Ovary (tissue), 7 donors: ENCODE measurements at regions not wholly inside any gene's neighbourhood (a gene's known extent, or its start where the extent isn't known, plus 50 kb on each side); places are given as distances from the start of the nearest gene placed in this dataset.

Experiments used
- DNase-seq, 5 donors: peaks; one replicate each; pipeline ENCODE4 v3.0.0-alpha.2; 2019 to 2020
- H3K27ac ChIP-seq, 2 donors: fragments of 200-600 bp; one replicate each; pipeline versions ENCODE4 v1.5.1 to v1.8.0; 2019 to 2022
- H3K27me3 ChIP-seq: fragments of 200-600 bp; one replicate; pipeline ENCODE4 v1.8.0; 2022
- H3K36me3 ChIP-seq: fragments of 200-600 bp; sonication (generic); one replicate; pipeline ENCODE4 v1.5.1; 2019
- H3K4me1 ChIP-seq: one replicate; pipeline ENCODE4 v1.8.1; 2013; ENCODE audit warnings: mild to moderate bottlenecking, moderate library complexity; ENCODE audit not compliant: insufficient read depth
- H3K4me3 ChIP-seq: fragments of 200-600 bp; sonication (generic); one replicate; pipeline ENCODE4 v1.5.1; 2017
- H3K9me3 ChIP-seq, 2 donors: fragments of 200-600 bp in 1 of 2; sonication (generic) in 1 of 2; one replicate each; pipeline versions ENCODE4 v1.5.1 to v1.8.1; 2013 to 2019; ENCODE audit warnings: mild to moderate bottlenecking in 1 of 2, moderate library complexity in 1 of 2
- CTCF ChIP-seq, 3 donors: fragments of 450-650 bp in 2 of 3; fragments of 200-600 bp in 1 of 3; IDR thresholded peaks; one replicate each; pipeline versions ENCODE4 v1.5.1 to v1.8.0; 2016 to 2022; ENCODE audit warnings: antibody characterized with exemption in 3 of 3, mild to moderate bottlenecking in 1 of 3
- EP300 ChIP-seq: sonication (generic); formaldehyde crosslinking; IDR thresholded peaks from one replicate; pipeline ENCODE4 v1.6.1; 2017; ENCODE audit warnings: antibody characterized with exemption
- POLR2A ChIP-seq: fragments of 450-650 bp; IDR thresholded peaks from one replicate; pipeline ENCODE4 v1.6.1; 2017; ENCODE audit warnings: antibody characterized with exemption, mild to moderate bottlenecking, moderate library complexity
- WGBS, 3 donors: extraction: QIAGEN DNeasy Blood & Tissue Kit in 1 of 3; methylation state at CpG; one replicate each; pipeline versions ENCODE4 v1.1.5 to v1.1.7; 2013 to 2017; 5-methylcytosine and 5-hydroxymethylcytosine counted together
- intact Hi-C, 4 donors: fragments of 100-400 bp; cut with DNase I; formaldehyde crosslinking; loops; one replicate each; pipeline versions ENCODE4 v1.11.0 to v1.15.1; 2022 to 2023
- donor health status: DM: no; HTN: no; CAD: no; lungs with moderate emphysema.
- donor health status: DM: no; HTN: no; CAD: no.
- donor health status: Bipolar disorder and iron deficiency.
- donor health status: DM: no; HTN: no; CAD: no.
- donor health status: DM: yes; HTN: yes; CAD: no.

DNA sequence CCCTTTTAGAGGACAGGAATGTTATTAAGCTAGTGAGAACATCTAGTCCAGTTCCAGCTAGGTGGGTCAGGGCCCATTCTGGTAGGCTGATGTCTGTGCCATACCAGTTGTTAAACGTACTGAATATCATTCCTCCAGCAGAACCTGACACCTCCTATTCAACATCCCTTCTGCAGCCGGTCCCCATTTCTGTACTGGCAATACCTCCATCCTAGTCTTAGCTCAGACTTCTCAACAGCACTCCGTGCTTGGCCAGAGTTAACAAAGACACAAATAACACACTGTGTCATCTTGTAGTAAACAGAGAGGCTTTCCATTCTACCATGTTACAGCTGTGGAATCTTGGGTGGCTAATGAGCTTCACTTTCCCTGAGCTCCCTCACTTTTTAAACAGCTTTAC lies 94.3 kb upstream of the PDE3A start:
- Histone ChIP-seq H3K4me1 (no peaks in the 10 kb centered on the region), H3K36me3 (no peaks in the 10 kb centered on the region), H3K9me3 (no peaks in the 10 kb centered on the region), H3K4me3 (no peak overlapping the region), H3K27me3 (no peaks in the 10 kb centered on the region), H3K27ac (no peak overlapping the region)
- intact Hi-C loops = no loop called here
- TF ChIP-seq POLR2A (no peak), EP300 (no peak), CTCF (IDR thresholded peaks at IDR 0.05) (no peak)
- 61 to 72% (median 62%) methylated on average over 3 of the region's 3 CpGs for WGBS, 3 donors
- DNase-seq = no peak

GRCh38 chr12:20278276-20278675 lies 90.1 kb upstream of the PDE3A start:
- intact Hi-C loops = no loop called here
- Histone ChIP-seq H3K36me3 (no peaks in the 10 kb centered on the region), H3K4me1 (no peaks in the 10 kb centered on the region), H3K9me3 (no peaks in the 10 kb centered on the region), H3K4me3 (no peak overlapping the region), H3K27ac (no peak overlapping the region), H3K27me3 (no peaks in the 10 kb centered on the region)
- WGBS, 3 donors = 88 to 92% (median 89%) methylated on average over 4 of the region's 4 CpGs
- DNase-seq = no peak
- TF ChIP-seq CTCF (IDR thresholded peaks at IDR 0.05) (no peak), EP300 (no peak), POLR2A (no peak)

DNA sequence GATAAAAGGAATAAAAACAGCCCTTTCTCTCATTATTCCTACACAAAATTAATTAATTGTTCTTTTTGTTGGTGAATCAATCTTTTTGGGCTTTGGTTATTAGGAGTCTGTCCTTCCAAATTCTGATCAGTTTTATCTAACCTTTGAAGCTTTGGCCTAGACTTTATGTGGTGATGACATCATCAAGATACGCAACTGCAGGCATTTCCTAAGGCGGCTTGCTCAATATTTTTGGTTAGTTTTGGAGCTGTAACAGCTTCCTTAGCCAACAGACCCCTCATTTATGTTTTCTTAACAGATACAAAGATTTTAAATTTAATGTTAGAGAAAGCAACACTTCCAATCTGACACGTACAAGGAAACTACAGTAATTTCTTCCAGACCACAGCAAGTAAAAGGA lies 87.8 kb upstream of the PDE3A start:
- intact Hi-C loops = no loop called here
- H3K27me3 ChIP-seq = no peaks in the 10 kb centered on the region
- H3K36me3 ChIP-seq = no peaks in the 10 kb centered on the region
- no peak overlapping the region for H3K27ac ChIP-seq
- TF ChIP-seq POLR2A (no peak), CTCF (IDR thresholded peaks at IDR 0.05) (no peak), EP300 (no peak)
- no peak overlapping the region for H3K4me3 ChIP-seq
- no peaks in the 10 kb centered on the region for H3K4me1 ChIP-seq
- DNase-seq = no peak
- H3K9me3 ChIP-seq = no peaks in the 10 kb centered on the region
- 55 to 89% (median 87%) methylated on average over 3 of the region's 3 CpGs for WGBS, 3 donors

DNA sequence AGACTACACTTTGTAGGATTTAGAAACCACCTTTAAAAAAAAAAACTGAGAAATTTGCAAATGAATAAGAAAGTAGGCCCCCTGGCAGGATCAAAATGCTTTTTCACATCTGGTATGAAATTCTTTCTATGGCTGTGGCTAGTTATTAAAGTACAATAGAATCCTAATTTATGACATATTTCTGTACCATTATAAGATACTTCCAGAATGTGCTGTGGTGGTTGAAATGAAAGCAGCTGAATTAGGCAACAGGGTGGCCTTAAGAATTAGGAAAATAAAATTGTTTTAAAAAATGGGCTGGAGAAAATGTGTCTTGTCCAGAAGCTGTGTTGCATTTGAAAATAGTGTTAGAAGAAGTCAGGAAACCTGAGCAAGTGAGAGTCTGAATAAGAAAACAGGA lies 85.9 kb upstream of the PDE3A start:
- Histone ChIP-seq H3K27me3 (no peaks in the 10 kb centered on the region), H3K9me3 (no peaks in the 10 kb centered on the region), H3K36me3 (no peaks in the 10 kb centered on the region), H3K4me1 (no peaks in the 10 kb centered on the region), H3K4me3 (no peak overlapping the region), H3K27ac (no peak overlapping the region)
- no peak for TF ChIP-seq CTCF (IDR thresholded peaks at IDR 0.05)
- intact Hi-C loops = no loop called here
- no peak for DNase-seq

GRCh38 chr12:20283482-20283881 lies 84.9 kb upstream of the PDE3A start:
- Histone ChIP-seq H3K4me3 (no peak overlapping the region), H3K27ac (no peak overlapping the region), H3K27me3 (no peaks in the 10 kb centered on the region), H3K9me3 (no peaks in the 10 kb centered on the region), H3K36me3 (no peaks in the 10 kb centered on the region), H3K4me1 (no peaks in the 10 kb centered on the region)
- TF ChIP-seq EP300 (no peak), POLR2A (no peak), CTCF (IDR thresholded peaks at IDR 0.05) (no peak)
- 93 to 98% (median 94%) methylated on average over 1 of the region's 1 CpG for WGBS, 3 donors
- intact Hi-C loops = no loop called here
- DNase-seq = no peak
